K562 (cell line): ENCODE measurements at regions not wholly inside any gene's neighbourhood (a gene's known extent, or its start where the extent isn't known, plus 50 kb on each side); places are given as distances from the start of the nearest gene placed in this dataset.

Experiments used
- ATAC-seq: fragments of 200-7000 bp; cut with Tn5 transposase; 3 replicates; pipeline ENCODE4 v1.9.1; 2020; ENCODE audit warnings: moderate library complexity
- BruUV-seq: library from RNA; stranded (reverse); fragments of 400-500 nt; replicated peaks from 2 replicates; lab custom pipeline; 2021; lab: Mats Ljungman, UMichigan
- CTCF ChIA-PET: fragments of 300-600 bp; formaldehyde crosslinking; extraction: SDS; loops from one replicate; lab custom pipeline; 2021; ENCODE audit warnings: low intra/inter-chr PET ratio; lab: Yijun Ruan, JAX
- POLR2A ChIA-PET: fragments of 300-600, 350-650 bp; sonication (Branson Sonifier 250); formaldehyde crosslinking; extraction: SDS; loops from one replicate; lab custom pipeline; 2021; ENCODE audit warnings: antibody characterized with exemption, inconsistent platforms; lab: Yijun Ruan, JAX
- DNase-seq, 4 experiments: peaks; one replicate each; pipeline versions ENCODE4 v3.0.0 to v3.0.0-alpha.2; 2011 to 2018; ENCODE audit warnings: low spot score in 3 of 4, mixed read lengths in 3 of 4; ENCODE audit errors: extremely low read depth in 1 of 4
- FAIRE-seq: peaks from 2 replicates; lab custom pipeline; 2011; peaks lifted over from hg19 to GRCh38; lab: Jason Lieb, UNC
- H2AFZ ChIP-seq: 2 replicates; pipeline ENCODE4 v1.6.0; 2011; ENCODE audit warnings: low read depth, low read length, control low read depth, inconsistent platforms
- H3K27ac ChIP-seq: fragments of 200-600 bp; 3 replicates; pipeline ENCODE4 v1.8.0; 2011; ENCODE audit warnings: low read depth, mild to moderate bottlenecking, control low read depth, inconsistent platforms, low read length, moderate library complexity, mixed read lengths; ENCODE audit errors: extremely low read depth
- H3K27me3 ChIP-seq, 2 experiments: fragments of 300-600 bp in 1 of 2; 2 replicates in 1 of 2; 3 replicates in 1 of 2; pipeline versions ENCODE4 v1.6.0 to v1.8.0; 2011; ENCODE audit warnings: inconsistent platforms in 2 of 2, low read length in 2 of 2, mild to moderate bottlenecking in 1 of 2, mixed read lengths in 1 of 2, moderate library complexity in 1 of 2; ENCODE audit not compliant: control insufficient read depth in 2 of 2, insufficient read depth in 2 of 2
- H3K36me3 ChIP-seq: fragments of 300-600 bp; 3 replicates; pipeline ENCODE4 v1.8.0; 2011; ENCODE audit warnings: mild to moderate bottlenecking, low read length, inconsistent platforms; ENCODE audit not compliant: control insufficient read depth, insufficient read depth
- H3K4me1 ChIP-seq, 2 experiments: fragments of 200-600 bp in 1 of 2; replicated peaks in 1 of 2; 2 replicates in 1 of 2; 3 replicates in 1 of 2; pipeline versions ENCODE4 v1.5.1 to v1.8.0; 2011; ENCODE audit warnings: inconsistent platforms in 2 of 2, low read length in 2 of 2, mild to moderate bottlenecking in 1 of 2, mixed read lengths in 1 of 2, moderate library complexity in 1 of 2; ENCODE audit not compliant: control insufficient read depth in 2 of 2, insufficient read depth in 2 of 2
- H3K4me2 ChIP-seq: 2 replicates; pipeline ENCODE4 v1.6.1; 2011; ENCODE audit warnings: low read length, control low read depth, inconsistent platforms, mixed read lengths; ENCODE audit not compliant: insufficient read depth
- H3K4me3 ChIP-seq: fragments of 200-600 bp; sonication (generic), shearing (Covaris generic); 2 replicates; pipeline ENCODE4 v1.5.1; 2016; ENCODE audit warnings: control low read depth, inconsistent platforms
- H3K79me2 ChIP-seq: fragments of 200-600 bp; 3 replicates; pipeline ENCODE4 v1.8.0; 2011; ENCODE audit warnings: low read length, inconsistent platforms; ENCODE audit not compliant: control insufficient read depth, insufficient read depth
- H3K9ac ChIP-seq, 2 experiments: 2 replicates each; pipeline versions ENCODE4 v1.6.0 to v1.6.1; 2011; ENCODE audit warnings: low read depth in 2 of 2, low read length in 2 of 2, control low read depth in 1 of 2, inconsistent platforms in 1 of 2, mild to moderate bottlenecking in 1 of 2, mixed read lengths in 1 of 2; ENCODE audit not compliant: insufficient read depth in 1 of 2
- H3K9me1 ChIP-seq: one replicate; pipeline ENCODE4 v1.6.0; 2011; ENCODE audit warnings: inconsistent platforms, mild to moderate bottlenecking, low read length, moderate library complexity; ENCODE audit not compliant: control insufficient read depth, insufficient read depth
- H3K9me3 ChIP-seq: replicated peaks from 2 replicates; pipeline ENCODE4 v1.5.1; 2011; ENCODE audit warnings: low read depth, low read length, inconsistent platforms; ENCODE audit not compliant: control insufficient read depth, insufficient read depth
- H4K20me1 ChIP-seq: replicated peaks from 2 replicates; pipeline ENCODE4 v1.6.1; 2011; ENCODE audit warnings: low read length, inconsistent platforms, mixed read lengths; ENCODE audit not compliant: control insufficient read depth, insufficient read depth
- ASH1L ChIP-seq: fragments of 450-650 bp; IDR thresholded peaks from 2 replicates; pipeline ENCODE4 v1.6.1; 2018; ENCODE audit warnings: borderline replicate concordance, mild to moderate bottlenecking, low read depth; ENCODE audit not compliant: partially characterized antibody
- CHD1 ChIP-seq: fragments of 200-600 bp; sonication (generic); IDR thresholded peaks from one replicate; pipeline ENCODE4 v1.6.1; 2012; ENCODE audit warnings: mild to moderate bottlenecking, moderate library complexity, low read length, inconsistent platforms
- CREB3L1 ChIP-seq: fragments of 450-650 bp; IDR thresholded peaks from 2 replicates; pipeline ENCODE4 v1.6.1; 2014; ENCODE audit warnings: low read depth, mild to moderate bottlenecking, moderate library complexity, borderline replicate concordance
- EGR1 ChIP-seq: fragments of 450-650 bp; conservative IDR thresholded peaks from 2 replicates; pipeline ENCODE4 v1.6.1; 2017; ENCODE audit warnings: mild to moderate bottlenecking
- PATZ1 ChIP-seq: fragments of 250-450 bp; sonication (Bioruptor Pico); IDR thresholded peaks from 2 replicates; pipeline ENCODE4 v1.5.0; 2020; ENCODE audit warnings: mild to moderate bottlenecking, borderline replicate concordance
- PURB ChIP-seq: sonication (generic); formaldehyde crosslinking; IDR thresholded peaks from 2 replicates; pipeline ENCODE4 v1.9.0; 2021; ENCODE audit warnings: low read depth, mild to moderate bottlenecking, missing genetic modification reagents
- RB1 ChIP-seq: fragments of 450-650 bp; IDR thresholded peaks from 2 replicates; pipeline ENCODE4 v1.6.1; 2017; ENCODE audit warnings: low read depth, mild to moderate bottlenecking
- STAT5B ChIP-seq: fragments of 250-450 bp; sonication (Bioruptor Pico); IDR thresholded peaks from 2 replicates; pipeline ENCODE4 v1.8.0; 2021; ENCODE audit warnings: mild to moderate bottlenecking, inconsistent platforms
- YY1 ChIP-seq, 3 experiments: IDR thresholded peaks; 2 replicates each; pipeline ENCODE4 v1.6.1; 2011; ENCODE audit warnings: low read length in 2 of 3, mild to moderate bottlenecking in 2 of 3, moderate library complexity in 2 of 3, borderline replicate concordance in 1 of 3, control low read depth in 1 of 3, low read depth in 1 of 3; ENCODE audit not compliant: insufficient read depth in 3 of 3, insufficient replicate concordance in 2 of 3, control insufficient read depth in 1 of 3, insufficient read length in 1 of 3; ENCODE audit errors: extremely low read depth in 1 of 3
- ZNF217 ChIP-seq: sonication (generic); formaldehyde crosslinking; IDR thresholded peaks from 2 replicates; pipeline ENCODE4 v1.8.0; 2022; ENCODE audit warnings: mild to moderate bottlenecking, missing genetic modification reagents
- ZNF239 ChIP-seq: fragments of 250-450 bp; sonication (Bioruptor Pico); IDR thresholded peaks from 2 replicates; pipeline ENCODE4 v1.4.0; 2020; ENCODE audit warnings: mild to moderate bottlenecking
- WGBS: fragments of 100-300 bp; shearing (Covaris generic); methylation state at CpG from one replicate; pipeline ENCODE4 v1.1.6; 2016; ENCODE audit warnings: low coverage, mixed read lengths; ENCODE audit not compliant: insufficient coverage; ENCODE audit errors: missing lambda C conversion rate; 5-methylcytosine and 5-hydroxymethylcytosine counted together
- in situ Hi-C: fragments of 300-500 bp; cut with MboI; formaldehyde crosslinking; loops from 4 replicates; pipeline ENCODE4 v1.15.0; 2018; ENCODE audit warnings: inconsistent platforms, mixed read lengths
- intact Hi-C: fragments of 100-400 bp; cut with micrococcal nuclease; formaldehyde crosslinking; loops from 2 replicates; pipeline ENCODE4 v1.14.2; 2022

- no peak overlapping the region for H3K27ac ChIP-seq
- no peaks in the 10 kb centered on the region for H3K9me3 ChIP-seq
- TF ChIP-seq PURB (CRISPR knock-in tag) (no peak), YY1 (IDR thresholded peaks at IDR 0.05; ENCODE audit: borderline replicate concordance in 1 of 3, control insufficient read depth in 1 of 3, extremely low read depth in 1 of 3, insufficient read depth in 3 of 3, insufficient read length in 1 of 3, insufficient replicate concordance in 2 of 3, low read depth in 1 of 3, low read length in 2 of 3) (no peak), ZNF217 (CRISPR knock-in tag) (no peak), ASH1L (no peak), ZNF239 (no peak), EGR1 (no peak), CHD1 (no peak), STAT5B (CRISPR knock-in tag) (no peak), PATZ1 (no peak), CREB3L1 (no peak), RB1 (no peak)
- DNase-seq (no peak), ATAC-seq (no peak), FAIRE-seq (no peak)
- no peak overlapping the region for H3K9ac ChIP-seq
- H3K27me3 ChIP-seq = no peaks in the 10 kb centered on the region
- H2AFZ ChIP-seq = no peak overlapping the region
- BruUV-seq = no TSS peak
- intact Hi-C loops (no loop called here), in situ Hi-C loops (no loop called here)
- no peaks in the 10 kb centered on the region for H3K36me3 ChIP-seq
- WGBS = 2% methylated on average over 2 of the region's 2 CpGs
- H3K9me1 ChIP-seq = no peaks in the 10 kb centered on the region
- no peak overlapping the region for H3K4me3 ChIP-seq
- no peaks in the 10 kb centered on the region for H3K79me2 ChIP-seq
- POLR2A ChIA-PET = no interaction called here
- H3K4me2 ChIP-seq = no peak overlapping the region
- H4K20me1 ChIP-seq = no peaks in the 10 kb centered on the region
- no peaks in the 10 kb centered on the region for H3K4me1 ChIP-seq
- CTCF ChIA-PET = no interaction called here
These were observed 524.0 kb downstream of the SOX11 start for GRCh38 chr2:6216234-6216633.
